HCT116 (cell line): ENCODE measurements at regions not wholly inside any gene's neighbourhood (a gene's known extent, or its start where the extent isn't known, plus 50 kb on each side); places are given as distances from the start of the nearest gene placed in this dataset.

Experiments used
- ATAC-seq: fragments of 200-7000 bp; cut with Tn5 transposase; 2 replicates; pipeline ENCODE4 v1.9.1; 2020; ENCODE audit warnings: mild to moderate bottlenecking, moderate library complexity
- BruUV-seq: library from RNA; stranded (reverse); fragments of 400-500 nt; replicated peaks from 2 replicates; lab custom pipeline; 2021; lab: Mats Ljungman, UMichigan
- CTCF ChIA-PET: fragments of 300-600 bp; sonication (Branson Sonifier 250); formaldehyde crosslinking; loops from one replicate; lab custom pipeline; 2021; ENCODE audit warnings: antibody characterized with exemption; lab: Charles Lee
- POLR2A ChIA-PET: fragments of 300-600, 350-600 bp; sonication (Branson Sonifier 250); formaldehyde crosslinking; loops from one replicate; lab custom pipeline; 2021; ENCODE audit warnings: antibody characterized with exemption; lab: Charles Lee
- RAD21 ChIA-PET, 2 experiments: fragments of 300-600 bp; sonication (Branson Sonifier 250); formaldehyde crosslinking; loops; one replicate each; lab custom pipeline; 2023; ENCODE audit warnings: low total read pairs in 2 of 2; ENCODE audit not compliant: uncharacterized antibody in 2 of 2, unreplicated experiment in 2 of 2, low non-redundant PET in 1 of 2; lab: Charles Lee
- DNase-seq: peaks from one replicate; pipeline ENCODE4 v3.0.0-alpha.2; 2010; ENCODE audit warnings: low read depth, low spot score
- H2AFZ ChIP-seq: fragments of 200-600 bp; shearing (Covaris generic), sonication (generic); 2 replicates; pipeline ENCODE4 v1.6.1; 2017; ENCODE audit warnings: low read depth, mixed run types, mixed read lengths, antibody characterized with exemption, low read length; ENCODE audit not compliant: poor library complexity, severe bottlenecking
- H3K27ac ChIP-seq: 2 replicates; pipeline ENCODE4 v1.5.1; 2012; ENCODE audit warnings: low read depth, low read length
- H3K27me3 ChIP-seq: fragments of 200-600 bp; sonication (generic); 2 replicates; pipeline ENCODE4 v1.6.1; 2016; ENCODE audit warnings: mixed run types, low read length, mixed read lengths; ENCODE audit not compliant: insufficient read depth
- H3K36me3 ChIP-seq, 2 experiments: fragments of 200-500 bp in 1 of 2; fragments of 200-600 bp in 1 of 2; sonication (Bioruptor generic) in 1 of 2; sonication (generic) in 1 of 2; 2 replicates each; pipeline versions ENCODE4 v1.5.1 to v1.6.1; 2014 to 2016; ENCODE audit warnings: low read length in 2 of 2, inconsistent platforms in 1 of 2, mixed read lengths in 1 of 2, mixed run types in 1 of 2; ENCODE audit not compliant: insufficient read depth in 2 of 2, control insufficient read depth in 1 of 2
- H3K4me1 ChIP-seq, 2 experiments: fragments of 200-600 bp in 1 of 2; sonication (generic) in 1 of 2; 2 replicates each; pipeline versions ENCODE4 v1.5.1 to v1.6.1; 2012 to 2017; ENCODE audit warnings: low read length in 2 of 2, inconsistent platforms in 1 of 2, mild to moderate bottlenecking in 1 of 2, mixed read lengths in 1 of 2, mixed run types in 1 of 2, moderate library complexity in 1 of 2; ENCODE audit not compliant: insufficient read depth in 2 of 2, control insufficient read depth in 1 of 2
- H3K4me2 ChIP-seq: fragments of 200-600 bp; sonication (generic); 2 replicates; pipeline ENCODE4 v1.6.1; 2017; ENCODE audit warnings: mixed run types, low read length, mixed read lengths
- H3K4me3 ChIP-seq, 2 experiments: fragments of 200-600 bp in 1 of 2; sonication (generic) in 1 of 2; replicated peaks in 1 of 2; 2 replicates each; pipeline ENCODE4 v1.5.1; 2011 to 2016; ENCODE audit warnings: low read length in 2 of 2, control low read depth in 1 of 2, low read depth in 1 of 2, mild to moderate bottlenecking in 1 of 2, mixed read lengths in 1 of 2, mixed run types in 1 of 2
- H3K79me2 ChIP-seq: fragments of 200-600 bp; sonication (generic); 2 replicates; pipeline ENCODE4 v1.6.1; 2017; ENCODE audit warnings: mild to moderate bottlenecking, mixed run types, low read length, moderate library complexity, mixed read lengths; ENCODE audit not compliant: insufficient read depth
- H3K9ac ChIP-seq: fragments of 200-600 bp; sonication (generic); 2 replicates; pipeline ENCODE4 v1.6.1; 2016; ENCODE audit warnings: low read length, mixed read lengths
- H3K9me2 ChIP-seq: fragments of 200-600 bp; sonication (generic), shearing (Covaris generic); 2 replicates; pipeline ENCODE4 v1.6.1; 2017; ENCODE audit warnings: mixed run types, mild to moderate bottlenecking, moderate library complexity; ENCODE audit not compliant: insufficient read depth
- H3K9me3 ChIP-seq, 2 experiments: fragments of 200-500 bp in 1 of 2; fragments of 200-600 bp in 1 of 2; sonication (Bioruptor generic) in 1 of 2; sonication (generic) in 1 of 2; 2 replicates each; pipeline ENCODE4 v1.6.1; 2014 to 2017; ENCODE audit warnings: low read length in 2 of 2, mixed read lengths in 2 of 2, inconsistent platforms in 1 of 2, low read depth in 1 of 2, mild to moderate bottlenecking in 1 of 2, mixed run types in 1 of 2, moderate library complexity in 1 of 2; ENCODE audit not compliant: control insufficient read depth in 1 of 2, insufficient read depth in 1 of 2
- H4K20me1 ChIP-seq: fragments of 200-600 bp; sonication (generic), shearing (Covaris generic); 2 replicates; pipeline ENCODE4 v1.6.1; 2017; ENCODE audit warnings: mixed run types, mild to moderate bottlenecking, moderate library complexity; ENCODE audit not compliant: insufficient read depth
- CTCF ChIP-seq, 3 experiments: fragments of 200-600 bp in 1 of 3; sonication (generic) in 1 of 3; IDR thresholded peaks in 2 of 3; conservative IDR thresholded peaks in 1 of 3; 2 replicates each; pipeline ENCODE4 v1.5.1; 2012 to 2017; ENCODE audit warnings: low read depth in 2 of 3, low read length in 2 of 3, antibody characterized with exemption in 1 of 3, borderline replicate concordance in 1 of 3, control low read depth in 1 of 3, mild to moderate bottlenecking in 1 of 3, mixed read lengths in 1 of 3, mixed run types in 1 of 3, moderate library complexity in 1 of 3; ENCODE audit not compliant: insufficient read depth in 1 of 3
- EGR1 ChIP-seq: IDR thresholded peaks from 2 replicates; pipeline ENCODE4 v1.6.1; 2012; ENCODE audit warnings: low read depth
- JUND ChIP-seq: IDR thresholded peaks from 2 replicates; pipeline ENCODE4 v1.6.1; 2012
- POLR2A ChIP-seq: IDR thresholded peaks from 2 replicates; pipeline ENCODE4 v1.7.0; 2011; ENCODE audit warnings: borderline replicate concordance; ENCODE audit not compliant: insufficient read depth, insufficient read length; ENCODE audit errors: extremely low read depth
- POLR2AphosphoS5 ChIP-seq: IDR thresholded peaks from 2 replicates; pipeline ENCODE4 v1.6.1; 2011; ENCODE audit warnings: mild to moderate bottlenecking, low read depth, low read length, moderate library complexity
- RAD21 ChIP-seq: IDR thresholded peaks from 2 replicates; pipeline ENCODE4 v1.6.1; 2012; ENCODE audit warnings: low read depth, mild to moderate bottlenecking
- SP1 ChIP-seq: IDR thresholded peaks from 2 replicates; pipeline ENCODE4 v1.6.1; 2012; ENCODE audit warnings: low read depth
- TCF7L2 ChIP-seq: IDR thresholded peaks from 2 replicates; pipeline ENCODE4 v1.7.0; 2011; ENCODE audit warnings: borderline replicate concordance, inconsistent platforms; ENCODE audit not compliant: insufficient read depth, insufficient read length; ENCODE audit errors: extremely low read depth
- YY1 ChIP-seq: IDR thresholded peaks from 2 replicates; pipeline ENCODE4 v1.6.1; 2011; ENCODE audit warnings: low read length, low read depth, moderate library complexity, mild to moderate bottlenecking; ENCODE audit not compliant: insufficient replicate concordance; ENCODE audit errors: extremely low read depth
- ZFX ChIP-seq: fragments of 450-650 bp; IDR thresholded peaks from 2 replicates; pipeline ENCODE4 v1.6.1; 2017
- ZNF274 ChIP-seq: fragments of 200-500 bp; sonication (Bioruptor generic); IDR thresholded peaks from 2 replicates; pipeline ENCODE4 v1.6.1; 2014; ENCODE audit warnings: mild to moderate bottlenecking, low read depth, low read length, inconsistent platforms
- intact Hi-C: fragments of 100-400 bp; cut with micrococcal nuclease; formaldehyde crosslinking; loops from 2 replicates; pipeline ENCODE4 v1.10.0; 2022

DNA sequence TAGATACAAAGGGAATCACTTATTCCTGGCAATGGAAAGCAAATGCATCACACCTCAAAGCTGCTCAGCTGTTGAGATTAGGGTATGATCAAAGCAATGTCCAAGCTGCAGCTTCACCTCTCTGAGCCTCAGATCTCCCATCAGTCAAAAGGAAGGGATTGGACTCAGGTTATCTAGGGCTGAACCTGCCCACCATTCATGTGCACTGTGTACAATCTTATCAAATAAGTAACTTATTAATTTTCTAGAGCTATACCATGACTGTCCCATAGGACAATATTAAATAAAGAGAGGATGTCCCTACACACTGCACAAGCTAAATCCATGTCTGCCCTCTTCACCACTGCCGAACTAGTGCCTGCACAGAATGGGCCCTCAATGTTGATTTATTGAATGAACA is 127.0 kb downstream of the HSD17B3 start:
- CTCF ChIA-PET: no interaction called here
- H3K4me1 ChIP-seq: no peaks in the 10 kb centered on the region
- H3K79me2 ChIP-seq: no peaks in the 10 kb centered on the region
- POLR2A ChIA-PET: no interaction called here
- no peak overlapping the region for H3K4me3 ChIP-seq
- no TSS peak for BruUV-seq
- H3K9me3 ChIP-seq: no peaks in the 10 kb centered on the region
- no peak for TF ChIP-seq ZNF274
- TF ChIP-seq ZFX: no peak
- no peak for TF ChIP-seq SP1
- no peak for TF ChIP-seq POLR2AphosphoS5
- TF ChIP-seq JUND: no peak
- TF ChIP-seq CTCF (IDR thresholded peaks at IDR 0.05 in 2 of 3, conservative IDR thresholded peaks at IDR 0.05 in 1 of 3; ENCODE audit: borderline replicate concordance in 1 of 3, insufficient read depth in 1 of 3, low read depth in 2 of 3, low read length in 2 of 3): no peak
- TF ChIP-seq TCF7L2: no peak
- no peak for TF ChIP-seq RAD21
- TF ChIP-seq EGR1: no peak
- TF ChIP-seq YY1: no peak
- no peak for TF ChIP-seq POLR2A
- no peaks in the 10 kb centered on the region for H3K9me2 ChIP-seq
- peaks cover 25% of the 10 kb centered on the region for H3K27me3 ChIP-seq
- intact Hi-C loops: no loop called here
- ATAC-seq: no peak
- no peak for DNase-seq
- no peak overlapping the region for H3K4me2 ChIP-seq
- no peaks in the 10 kb centered on the region for H4K20me1 ChIP-seq
- H3K9ac ChIP-seq: no peak overlapping the region
- RAD21 ChIA-PET: no interaction called here
- no peaks in the 10 kb centered on the region for H3K36me3 ChIP-seq
- H2AFZ ChIP-seq: no peak overlapping the region
- H3K27ac ChIP-seq: no peak overlapping the region
